H1 (cell line): ENCODE measurements at regions not wholly inside any gene's neighbourhood (a gene's known extent, or its start where the extent isn't known, plus 50 kb on each side); places are given as distances from the start of the nearest gene placed in this dataset.

ENCODE experiments used
- CTCF ChIA-PET: fragments of 300-600 bp; sonication (Branson Sonifier 250); formaldehyde crosslinking; loops from one replicate; lab custom pipeline; 2021; ENCODE audit not compliant: partially characterized antibody; lab: Charles Lee
- POLR2A ChIA-PET: fragments of 300-600 bp; sonication (Branson Sonifier 250); formaldehyde crosslinking; loops from one replicate; lab custom pipeline; 2021; ENCODE audit warnings: inconsistent platforms; ENCODE audit not compliant: partially characterized antibody; lab: Charles Lee
- DNase-seq, 2 experiments: peaks; one replicate each; pipeline versions ENCODE4 v3.0.0 to v3.0.0-alpha.2; 2010 to 2022; ENCODE audit warnings: low spot score in 2 of 2, low read depth in 1 of 2, mixed read lengths in 1 of 2
- FAIRE-seq: peaks from 2 replicates; lab custom pipeline; 2011; peaks lifted over from hg19 to GRCh38; lab: Jason Lieb, UNC
- H2AFZ ChIP-seq: 2 replicates; pipeline ENCODE4 v1.8.1; 2012; ENCODE audit warnings: low read length, inconsistent platforms
- H2AK5ac ChIP-seq: 2 replicates; pipeline ENCODE4 v1.6.1; 2013; ENCODE audit warnings: low read depth, low read length
- H2BK120ac ChIP-seq: replicated peaks from 2 replicates; pipeline ENCODE3; 2013; ENCODE audit warnings: low read depth, low read length, inconsistent platforms
- H2BK12ac ChIP-seq: 2 replicates; pipeline ENCODE4 v1.6.1; 2013; ENCODE audit warnings: low read depth, low read length
- H2BK15ac ChIP-seq: 2 replicates; pipeline ENCODE4 v1.6.1; 2013; ENCODE audit warnings: low read length
- H2BK20ac ChIP-seq: 2 replicates; pipeline ENCODE4 v1.6.1; 2013; ENCODE audit warnings: low read length
- H2BK5ac ChIP-seq: 2 replicates; pipeline ENCODE4 v1.6.1; 2013; ENCODE audit warnings: low read depth, low read length
- H3K14ac ChIP-seq: 2 replicates; pipeline ENCODE4 v1.6.1; 2013; ENCODE audit warnings: inconsistent platforms; ENCODE audit not compliant: insufficient read length
- H3K18ac ChIP-seq: 2 replicates; pipeline ENCODE4 v1.6.1; 2013; ENCODE audit warnings: low read length; ENCODE audit errors: extremely low read depth
- H3K23ac ChIP-seq: 2 replicates; pipeline ENCODE4 v1.6.1; 2013; ENCODE audit warnings: inconsistent platforms; ENCODE audit not compliant: insufficient read length
- H3K23me2 ChIP-seq: 2 replicates; pipeline ENCODE4 v1.6.1; 2013; ENCODE audit warnings: low read depth, low read length
- H3K27ac ChIP-seq: 2 replicates; pipeline ENCODE4 v1.6.1; 2011; ENCODE audit warnings: low read depth, low read length, inconsistent platforms
- H3K27me3 ChIP-seq, 4 experiments: replicated peaks in 1 of 4; 1 replicate in 1 of 4; 2 replicates in 3 of 4; pipeline versions ENCODE4 v1.6.1 to v1.8.1; 2011 to 2013; ENCODE audit warnings: low read length in 3 of 4, mild to moderate bottlenecking in 3 of 4, inconsistent platforms in 2 of 4, mixed read lengths in 2 of 4, moderate library complexity in 1 of 4; ENCODE audit not compliant: control insufficient read depth in 3 of 4, insufficient read depth in 3 of 4; ENCODE audit errors: extremely low read depth in 1 of 4
- H3K36me3 ChIP-seq, 4 experiments: 2 replicates each; pipeline versions ENCODE4 v1.6.1 to v1.8.1; 2011 to 2013; ENCODE audit warnings: mild to moderate bottlenecking in 4 of 4, low read length in 3 of 4, moderate library complexity in 2 of 4, control low read depth in 1 of 4, inconsistent platforms in 1 of 4; ENCODE audit not compliant: insufficient read depth in 4 of 4, control insufficient read depth in 2 of 4
- H3K4ac ChIP-seq: replicated peaks from 2 replicates; pipeline ENCODE3; 2013; ENCODE audit warnings: low read length, low read depth, mixed read lengths, inconsistent platforms; ENCODE audit not compliant: insufficient read length
- H3K4me1 ChIP-seq, 4 experiments: replicated peaks in 1 of 4; 1 replicate in 1 of 4; 2 replicates in 3 of 4; pipeline versions ENCODE4 v1.6.1 to v1.8.1; 2011 to 2013; ENCODE audit warnings: low read length in 3 of 4, inconsistent platforms in 2 of 4, mixed read lengths in 1 of 4; ENCODE audit not compliant: insufficient read depth in 4 of 4, control insufficient read depth in 3 of 4
- H3K4me2 ChIP-seq, 2 experiments: 2 replicates each; pipeline versions ENCODE4 v1.6.1 to v1.8.1; 2011 to 2013; ENCODE audit warnings: low read depth in 2 of 2, low read length in 2 of 2, control low read depth in 1 of 2, inconsistent platforms in 1 of 2, mild to moderate bottlenecking in 1 of 2; ENCODE audit not compliant: insufficient read depth in 1 of 2
- H3K4me3 ChIP-seq, 4 experiments: fragments of 200-600, 300-600 bp in 1 of 4; sonication (generic), shearing (Covaris generic), sonication (Bioruptor Twin) in 1 of 4; 2 replicates each; pipeline versions ENCODE4 v1.5.1 to v1.8.1; 2011 to 2016; ENCODE audit warnings: low read length in 4 of 4, low read depth in 3 of 4, control low read depth in 2 of 4, inconsistent platforms in 2 of 4, mild to moderate bottlenecking in 2 of 4, mixed read lengths in 1 of 4, moderate library complexity in 1 of 4; ENCODE audit not compliant: insufficient read depth in 2 of 4; ENCODE audit errors: extremely low read depth in 1 of 4
- H3K56ac ChIP-seq: replicated peaks from 2 replicates; pipeline ENCODE3; 2013; ENCODE audit warnings: low read depth, mild to moderate bottlenecking, mixed read lengths, low read length, inconsistent platforms; ENCODE audit not compliant: insufficient read length
- H3K79me1 ChIP-seq: 2 replicates; pipeline ENCODE4 v1.6.1; 2013; ENCODE audit warnings: low read depth, low read length, control low read depth
- H3K79me2 ChIP-seq, 2 experiments: 2 replicates each; pipeline versions ENCODE4 v1.6.1 to v1.8.1; 2012 to 2013; ENCODE audit warnings: low read length in 2 of 2, mild to moderate bottlenecking in 2 of 2, inconsistent platforms in 1 of 2; ENCODE audit not compliant: insufficient read depth in 2 of 2, control insufficient read depth in 1 of 2
- H3K9ac ChIP-seq, 4 experiments: replicated peaks in 1 of 4; 1 replicate in 1 of 4; 2 replicates in 3 of 4; pipeline versions ENCODE4 v1.6.1 to v1.8.1; 2011 to 2013; ENCODE audit warnings: low read depth in 3 of 4, low read length in 3 of 4, control low read depth in 2 of 4, mild to moderate bottlenecking in 2 of 4, moderate library complexity in 2 of 4, inconsistent platforms in 1 of 4; ENCODE audit errors: extremely low read depth in 1 of 4
- H3K9me3 ChIP-seq, 2 experiments: 2 replicates each; pipeline versions ENCODE4 v1.6.1 to v1.8.1; 2012 to 2013; ENCODE audit warnings: mild to moderate bottlenecking in 2 of 2, moderate library complexity in 2 of 2, control low read depth in 1 of 2, inconsistent platforms in 1 of 2, low read depth in 1 of 2, low read length in 1 of 2, mixed read lengths in 1 of 2; ENCODE audit not compliant: insufficient read depth in 2 of 2
- H4K20me1 ChIP-seq, 2 experiments: replicated peaks in 1 of 2; 2 replicates each; pipeline versions ENCODE3 to v1.8.1; 2011 to 2013; ENCODE audit warnings: inconsistent platforms in 2 of 2, low read length in 2 of 2, mild to moderate bottlenecking in 1 of 2; ENCODE audit not compliant: insufficient read depth in 2 of 2, control insufficient read depth in 1 of 2
- H4K5ac ChIP-seq: 2 replicates; pipeline ENCODE4 v1.6.1; 2013; ENCODE audit warnings: low read length, low read depth, mixed read lengths, inconsistent platforms; ENCODE audit not compliant: insufficient read length
- H4K8ac ChIP-seq: 2 replicates; pipeline ENCODE4 v1.8.0; 2013; ENCODE audit warnings: mild to moderate bottlenecking, moderate library complexity, low read length, inconsistent platforms; ENCODE audit not compliant: insufficient read depth; ENCODE audit errors: extremely low read depth
- H4K91ac ChIP-seq: replicated peaks from 2 replicates; pipeline ENCODE3; 2013; ENCODE audit warnings: low read length, mixed read lengths, inconsistent platforms; ENCODE audit not compliant: insufficient read length
- ATF2 ChIP-seq: IDR thresholded peaks from 2 replicates; pipeline ENCODE4 v1.6.1; 2012; ENCODE audit warnings: low read length, inconsistent platforms
- GABPA ChIP-seq: IDR thresholded peaks from 2 replicates; pipeline ENCODE4 v1.6.1; 2011; ENCODE audit warnings: mild to moderate bottlenecking, low read length, moderate library complexity, borderline replicate concordance; ENCODE audit not compliant: insufficient read depth
- SIRT6 ChIP-seq: IDR thresholded peaks from one replicate; pipeline ENCODE4 v1.7.1; 2012; ENCODE audit warnings: low read length, inconsistent platforms
- SP2 ChIP-seq: IDR thresholded peaks from 2 replicates; pipeline ENCODE4 v1.6.1; 2012; ENCODE audit warnings: mild to moderate bottlenecking, low read length, inconsistent platforms
- SRF ChIP-seq: IDR thresholded peaks from 2 replicates; pipeline ENCODE4 v1.6.1; 2011; ENCODE audit warnings: mild to moderate bottlenecking, low read depth, low read length, moderate library complexity
- TAF7 ChIP-seq: optimal IDR thresholded peaks from 2 replicates; pipeline ENCODE3; 2011; ENCODE audit warnings: low read depth, mild to moderate bottlenecking, inconsistent platforms, low read length, moderate library complexity, borderline replicate concordance
- WGBS, 2 experiments: shearing (Covaris generic) in 1 of 2; methylation state at CpG; one replicate each; pipeline versions ENCODE4 v1.1.6 to v1.1.7; 2013 to 2015; ENCODE audit warnings: low lambda C conversion rate in 2 of 2, mixed read lengths in 2 of 2, inconsistent platforms in 1 of 2, low coverage in 1 of 2, missing lambda C conversion rate in 1 of 2; ENCODE audit not compliant: insufficient replicate concordance in 2 of 2, insufficient coverage in 1 of 2, insufficient read length in 1 of 2; ENCODE audit errors: extremely low coverage in 1 of 2, missing lambda C conversion rate in 1 of 2; 5-methylcytosine and 5-hydroxymethylcytosine counted together

GRCh38 chr14:57078054-57078453 is 190.7 kb downstream of the EXOC5 start:
- Histone ChIP-seq H2AK5ac (no peak overlapping the region), H2BK120ac (no peak overlapping the region), H3K27ac (no peak overlapping the region), H3K56ac (no peak overlapping the region), H3K79me2 (no peaks in the 10 kb centered on the region), H2BK15ac (no peak overlapping the region), H3K79me1 (no peaks in the 10 kb centered on the region; the same call in 1 of the 2 replicates), H3K4me1 (peaks cover 2 to 7% (median 5%) of the 10 kb centered on the region in 4 experiments; a peak in 4 of 7 replicates), H4K91ac (no peak overlapping the region), H2BK20ac (no peak overlapping the region), H2BK12ac (no peak overlapping the region), H3K4ac (no peak overlapping the region), H3K27me3 (no peaks in the 10 kb centered on the region; a peak in 2 of 7 replicates), H3K4me2 (no peak overlapping the region), H4K5ac (no peak overlapping the region), H3K18ac (no peak overlapping the region), H3K23me2 (no peaks in the 10 kb centered on the region), H4K20me1 (no peaks in the 10 kb centered on the region), H2AFZ (no peak overlapping the region), H3K36me3 (no peaks in the 10 kb centered on the region), H3K23ac (no peak overlapping the region), H2BK5ac (no peak overlapping the region), H3K9ac (no peak overlapping the region), H3K9me3 (no peaks in the 10 kb centered on the region), H3K4me3 (no peak overlapping the region), H3K14ac (no peak overlapping the region), H4K8ac (no peak overlapping the region)
- no peak for DNase-seq
- ChIA-PET POLR2A (interaction anchor here (1.5 kb wide), 1 partner anchor 19 kb away, joined by 3 read pairs; no protein-coding TSS in a partner anchor), CTCF (interaction anchor here (0.6 to 1.2 kb wide), 3 partner anchors 11 to 430 kb away, joined by 4 read pairs; no protein-coding TSS in a partner anchor)
- TF ChIP-seq TAF7: no peak
- TF ChIP-seq ATF2: no peak
- TF ChIP-seq GABPA: no peak
- no peak for TF ChIP-seq SIRT6
- no peak for TF ChIP-seq SRF
- no peak for TF ChIP-seq SP2
- 94% methylated on average over 2 of the region's 2 CpGs; no CpG with 5 or more reads in 1 of the 2 experiments for WGBS, 2 experiments
- FAIRE-seq: no peak
